PC-9 (cell line): ENCODE measurements at regions not wholly inside any gene's neighbourhood (a gene's known extent, or its start where the extent isn't known, plus 50 kb on each side); places are given as distances from the start of the nearest gene placed in this dataset.

ENCODE experiments used
- BruUV-seq: library from RNA; stranded (reverse); fragments of 400-500 nt; replicated peaks from 2 replicates; lab custom pipeline; 2021; lab: Mats Ljungman, UMichigan
- CTCF ChIA-PET: fragments of 300-600 bp; sonication (Branson Sonifier 250); formaldehyde crosslinking; loops from one replicate; lab custom pipeline; 2022; ENCODE audit warnings: antibody characterized with exemption; lab: Charles Lee
- POLR2A ChIA-PET: fragments of 300-600 bp; sonication (Branson Sonifier 250); formaldehyde crosslinking; loops from one replicate; lab custom pipeline; 2022; ENCODE audit warnings: antibody characterized with exemption; ENCODE audit not compliant: unreplicated experiment; lab: Charles Lee
- DNase-seq, 2 experiments: peaks; one replicate each; pipeline versions ENCODE4 v3.0.0 to v3.0.0-alpha.2; 2015 to 2022; ENCODE audit warnings: mixed read lengths in 1 of 2
- H2AFZ ChIP-seq: fragments of 200-600 bp; sonication (generic); 2 replicates; pipeline ENCODE4 v1.8.1; 2017; ENCODE audit warnings: antibody characterized with exemption
- H3F3A ChIP-seq: fragments of 200-600 bp; sonication (generic); 2 replicates; pipeline ENCODE4 v1.8.1; 2017; ENCODE audit warnings: antibody characterized with exemption, mild to moderate bottlenecking, low read depth; ENCODE audit not compliant: insufficient read depth
- H3K27ac ChIP-seq: fragments of 200-600 bp; sonication (generic); 2 replicates; pipeline ENCODE4 v1.6.1; 2016; ENCODE audit warnings: mixed run types
- H3K27me3 ChIP-seq: fragments of 200-600 bp; sonication (generic); 2 replicates; pipeline ENCODE4 v1.6.1; 2016; ENCODE audit warnings: low read depth, mixed run types; ENCODE audit not compliant: insufficient read depth
- H3K36me3 ChIP-seq: fragments of 200-600 bp; sonication (generic); 2 replicates; pipeline ENCODE4 v1.6.1; 2016; ENCODE audit warnings: low read depth, mixed run types
- H3K4me1 ChIP-seq: fragments of 200-600 bp; sonication (generic); replicated peaks from 2 replicates; pipeline ENCODE4 v1.6.1; 2016; ENCODE audit warnings: mixed run types; ENCODE audit not compliant: insufficient read depth
- H3K4me2 ChIP-seq: fragments of 200-600 bp; sonication (generic); 2 replicates; pipeline ENCODE4 v1.6.1; 2017; ENCODE audit warnings: mixed run types
- H3K4me3 ChIP-seq: fragments of 200-600 bp; sonication (generic); 2 replicates; pipeline ENCODE4 v1.6.1; 2016; ENCODE audit warnings: mixed run types
- H3K79me2 ChIP-seq: fragments of 200-600 bp; sonication (generic); 2 replicates; pipeline ENCODE4 v1.6.1; 2017; ENCODE audit warnings: low read depth, mixed run types
- H3K9me2 ChIP-seq: fragments of 200-600 bp; sonication (generic); 2 replicates; pipeline ENCODE4 v1.8.1; 2017; ENCODE audit warnings: mild to moderate bottlenecking; ENCODE audit not compliant: insufficient read depth
- H3K9me3 ChIP-seq: fragments of 200-600 bp; sonication (generic); 2 replicates; pipeline ENCODE4 v1.8.1; 2016; ENCODE audit warnings: low read depth; ENCODE audit not compliant: insufficient read depth
- H4K20me1 ChIP-seq: fragments of 200-600 bp; sonication (generic); 2 replicates; pipeline ENCODE4 v1.8.1; 2017; ENCODE audit not compliant: insufficient read depth
- CTCF ChIP-seq: fragments of 200-600 bp; sonication (generic); conservative IDR thresholded peaks from 2 replicates; pipeline ENCODE4 v1.6.1; 2017; ENCODE audit warnings: mixed run types, antibody characterized with exemption, mild to moderate bottlenecking, moderate library complexity
- EZH2 ChIP-seq: fragments of 200-600 bp; sonication (generic); IDR thresholded peaks from 2 replicates; pipeline ENCODE4 v1.8.0; 2017; ENCODE audit warnings: antibody characterized with exemption, low read depth
- intact Hi-C: fragments of 100-400 bp; cut with micrococcal nuclease; formaldehyde crosslinking; loops from one replicate; pipeline ENCODE4 v1.10.0; 2022; ENCODE audit not compliant: unreplicated experiment

- Histone ChIP-seq H3K27me3 (peaks cover 44% of the 10 kb centered on the region), H3K4me2 (no peak overlapping the region), H3K79me2 (no peaks in the 10 kb centered on the region), H3K4me1 (no peaks in the 10 kb centered on the region), H3K9me2 (no peaks in the 10 kb centered on the region), H3K27ac (no peak overlapping the region), H3K4me3 (no peak overlapping the region), H3F3A (no peaks in the 10 kb centered on the region), H3K9me3 (no peaks in the 10 kb centered on the region), H4K20me1 (no peaks in the 10 kb centered on the region), H2AFZ (no peak overlapping the region), H3K36me3 (no peaks in the 10 kb centered on the region)
- TF ChIP-seq CTCF (no peak), EZH2 (no peak)
- POLR2A ChIA-PET = no interaction called here
- intact Hi-C loops = no loop called here
- BruUV-seq = no TSS peak
- no peak for DNase-seq
- CTCF ChIA-PET = no interaction called here
Observed at GRCh38 chr4:188363196-188363595, 224.0 kb downstream of the TRIML1 start.

GRCh38 chr4:188370777-188371176 is 231.5 kb downstream of the TRIML1 start:
- H4K20me1 ChIP-seq = no peaks in the 10 kb centered on the region
- H2AFZ ChIP-seq = no peak overlapping the region
- H3K4me2 ChIP-seq = no peak overlapping the region
- H3K9me3 ChIP-seq = no peaks in the 10 kb centered on the region
- no peaks in the 10 kb centered on the region for H3K9me2 ChIP-seq
- H3F3A ChIP-seq = no peaks in the 10 kb centered on the region
- H3K79me2 ChIP-seq = no peaks in the 10 kb centered on the region
- ChIA-PET POLR2A (no interaction called here), CTCF (no interaction called here)
- no peaks in the 10 kb centered on the region; the same call in 1 of the 2 replicates for H3K4me1 ChIP-seq
- TF ChIP-seq CTCF (no peak), EZH2 (no peak)
- peaks cover 18% of the 10 kb centered on the region; the same call in 1 of the 2 replicates for H3K27me3 ChIP-seq
- no peak for DNase-seq
- intact Hi-C loops = no loop called here
- no peak overlapping the region for H3K27ac ChIP-seq
- no peak overlapping the region for H3K4me3 ChIP-seq
- BruUV-seq = no TSS peak
- H3K36me3 ChIP-seq = no peaks in the 10 kb centered on the region

GRCh38 chr4:188372058-188372457 is 232.8 kb downstream of the TRIML1 start:
- Histone ChIP-seq H4K20me1 (no peaks in the 10 kb centered on the region), H3K9me2 (no peaks in the 10 kb centered on the region), H3F3A (no peaks in the 10 kb centered on the region), H3K36me3 (no peaks in the 10 kb centered on the region), H2AFZ (no peak overlapping the region), H3K79me2 (no peaks in the 10 kb centered on the region), H3K27ac (no peak overlapping the region), H3K4me2 (no peak overlapping the region), H3K27me3 (peaks cover 15% of the 10 kb centered on the region; the same call in 1 of the 2 replicates), H3K4me3 (no peak overlapping the region), H3K9me3 (no peaks in the 10 kb centered on the region), H3K4me1 (no peaks in the 10 kb centered on the region; the same call in 1 of the 2 replicates)
- CTCF ChIA-PET = no interaction called here
- intact Hi-C loops = no loop called here
- TF ChIP-seq CTCF (no peak), EZH2 (no peak)
- DNase-seq = peak in 1 of 2 experiments; percentile 41
- POLR2A ChIA-PET = no interaction called here
- no TSS peak for BruUV-seq
